H1 (cell line): ENCODE measurements at regions not wholly inside any gene's neighbourhood (a gene's known extent, or its start where the extent isn't known, plus 50 kb on each side); places are given as distances from the start of the nearest gene placed in this dataset.

ENCODE experiments used
- BACH1 ChIP-seq: IDR thresholded peaks from 2 replicates; pipeline ENCODE4 v1.6.1; 2012; ENCODE audit warnings: low read length, improper control_type of control experiment
- NRF1 ChIP-seq: IDR thresholded peaks from 2 replicates; pipeline ENCODE4 v1.6.1; 2011; ENCODE audit warnings: mild to moderate bottlenecking, low read depth, low read length, improper control_type of control experiment
- POLR2AphosphoS5 ChIP-seq: IDR thresholded peaks from 2 replicates; pipeline ENCODE4 v1.6.1; 2011; ENCODE audit warnings: low read depth, low read length
- SP2 ChIP-seq: IDR thresholded peaks from 2 replicates; pipeline ENCODE4 v1.6.1; 2012; ENCODE audit warnings: mild to moderate bottlenecking, low read length, inconsistent platforms
- USF2 ChIP-seq: IDR thresholded peaks from 2 replicates; pipeline ENCODE4 v1.6.1; 2011; ENCODE audit warnings: low read length, improper control_type of control experiment
- TF ChIP-seq, protein P1 (sequence below), 3 experiments: IDR thresholded peaks; 1 replicate in 2 of 3; 2 replicates in 1 of 3; pipeline versions ENCODE4 v1.5.1 to v1.6.1; 2011; ENCODE audit warnings: low read length in 3 of 3, mild to moderate bottlenecking in 3 of 3, inconsistent platforms in 2 of 3, low read depth in 1 of 3, moderate library complexity in 1 of 3; ENCODE audit not compliant: insufficient read depth in 1 of 3; ENCODE audit errors: control extremely low read depth in 1 of 3

DNA sequence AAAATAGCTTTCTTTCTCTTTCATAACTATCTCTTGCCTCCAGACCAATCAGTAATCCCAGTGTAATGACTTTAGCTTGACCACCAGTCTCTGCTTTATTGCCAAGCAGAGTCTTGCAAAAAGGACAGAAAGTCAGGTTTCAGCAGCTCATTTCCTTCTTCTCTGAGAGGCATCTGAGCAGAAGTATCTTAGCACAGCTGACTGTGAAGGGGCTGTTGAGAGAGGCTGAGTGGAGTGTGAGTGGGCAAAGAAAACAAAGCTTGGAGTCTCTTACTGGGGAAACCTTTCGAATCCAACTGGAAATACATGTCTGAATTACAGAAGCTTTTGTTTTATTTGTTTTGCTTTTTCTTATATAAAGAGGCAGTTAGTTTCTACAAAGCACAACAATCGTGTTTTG, 170.3 kb upstream of the IGFBP7 start:
- no peak for TF ChIP-seq POLR2AphosphoS5
- no peak for TF ChIP-seq BACH1
- TF ChIP-seq, protein P1, sequence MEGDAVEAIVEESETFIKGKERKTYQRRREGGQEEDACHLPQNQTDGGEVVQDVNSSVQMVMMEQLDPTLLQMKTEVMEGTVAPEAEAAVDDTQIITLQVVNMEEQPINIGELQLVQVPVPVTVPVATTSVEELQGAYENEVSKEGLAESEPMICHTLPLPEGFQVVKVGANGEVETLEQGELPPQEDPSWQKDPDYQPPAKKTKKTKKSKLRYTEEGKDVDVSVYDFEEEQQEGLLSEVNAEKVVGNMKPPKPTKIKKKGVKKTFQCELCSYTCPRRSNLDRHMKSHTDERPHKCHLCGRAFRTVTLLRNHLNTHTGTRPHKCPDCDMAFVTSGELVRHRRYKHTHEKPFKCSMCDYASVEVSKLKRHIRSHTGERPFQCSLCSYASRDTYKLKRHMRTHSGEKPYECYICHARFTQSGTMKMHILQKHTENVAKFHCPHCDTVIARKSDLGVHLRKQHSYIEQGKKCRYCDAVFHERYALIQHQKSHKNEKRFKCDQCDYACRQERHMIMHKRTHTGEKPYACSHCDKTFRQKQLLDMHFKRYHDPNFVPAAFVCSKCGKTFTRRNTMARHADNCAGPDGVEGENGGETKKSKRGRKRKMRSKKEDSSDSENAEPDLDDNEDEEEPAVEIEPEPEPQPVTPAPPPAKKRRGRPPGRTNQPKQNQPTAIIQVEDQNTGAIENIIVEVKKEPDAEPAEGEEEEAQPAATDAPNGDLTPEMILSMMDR (IDR thresholded peaks at IDR 0.05; ENCODE audit: control extremely low read depth in 1 of 3, insufficient read depth in 1 of 3, low read depth in 1 of 3, low read length in 3 of 3) = no peak
- no peak for TF ChIP-seq SP2
- no peak for TF ChIP-seq USF2
- TF ChIP-seq NRF1 = no peak
